Esophagus muscularis mucosa (tissue), 4 donors: ENCODE measurements at regions not wholly inside any gene's neighbourhood (a gene's known extent, or its start where the extent isn't known, plus 50 kb on each side); places are given as distances from the start of the nearest gene placed in this dataset.
A peak's percentile ranks its signal among the peaks of the same experiment; 100 is the strongest.

Source experiments
- DNase-seq: peaks from one replicate; pipeline ENCODE4 v3.0.0-alpha.2; 2017; ENCODE audit errors: extremely low spot score
- H3K27ac ChIP-seq, 4 donors: fragments of 200-600 bp; sonication (generic); replicated peaks in 1 of 4; 1 replicate in 3 of 4; 2 replicates in 1 of 4; pipeline ENCODE4 v1.5.1; 2016 to 2019; ENCODE audit warnings: mild to moderate bottlenecking in 1 of 4
- H3K27me3 ChIP-seq, 4 donors: fragments of 200-600 bp; sonication (generic); one replicate each; pipeline versions ENCODE4 v1.5.1 to v1.6.0; 2016 to 2019
- H3K36me3 ChIP-seq, 4 donors: fragments of 200-600 bp; sonication (generic); one replicate each; pipeline ENCODE4 v1.5.1; 2016 to 2019
- H3K4me1 ChIP-seq, 4 donors: fragments of 200-600 bp; sonication (generic); one replicate each; pipeline ENCODE4 v1.5.1; 2016 to 2019
- H3K4me3 ChIP-seq, 4 donors: fragments of 200-600 bp; sonication (generic); 1 replicate in 2 of 4; 2 replicates in 2 of 4; pipeline ENCODE4 v1.5.1; 2016 to 2019; ENCODE audit warnings: mild to moderate bottlenecking in 4 of 4, moderate library complexity in 1 of 4
- H3K9me3 ChIP-seq, 4 donors: fragments of 200-600 bp; sonication (generic); 1 replicate in 3 of 4; 2 replicates in 1 of 4; pipeline ENCODE4 v1.5.1; 2016 to 2019
- EP300 ChIP-seq: sonication (generic); formaldehyde crosslinking; IDR thresholded peaks from one replicate; pipeline ENCODE4 v1.6.1; 2017; ENCODE audit warnings: antibody characterized with exemption
- POLR2A ChIP-seq: fragments of 450-650 bp; IDR thresholded peaks from one replicate; pipeline ENCODE4 v1.6.1; 2017; ENCODE audit warnings: antibody characterized with exemption, moderate library complexity, mild to moderate bottlenecking, low read depth
- POLR2AphosphoS5 ChIP-seq, 2 donors: sonication (generic); formaldehyde crosslinking; IDR thresholded peaks; one replicate each; pipeline ENCODE4 v1.6.1; 2017; ENCODE audit warnings: antibody characterized with exemption in 2 of 2
- WGBS: methylation state at CpG from one replicate; pipeline ENCODE4 v1.1.5; 2018; 5-methylcytosine and 5-hydroxymethylcytosine counted together
- intact Hi-C: fragments of 100-400 bp; cut with DNase I; formaldehyde crosslinking; loops from one replicate; pipeline ENCODE4 v1.15.1; 2023
- TF ChIP-seq, protein P1 (sequence below), 3 experiments: fragments of 200-600 bp in 2 of 3; fragments of 450-650 bp in 1 of 3; sonication (generic) in 2 of 3; IDR thresholded peaks; one replicate each; pipeline ENCODE4 v1.5.1; 2017 to 2019; ENCODE audit warnings: antibody characterized with exemption in 3 of 3, mild to moderate bottlenecking in 2 of 3, moderate library complexity in 1 of 3

DNA sequence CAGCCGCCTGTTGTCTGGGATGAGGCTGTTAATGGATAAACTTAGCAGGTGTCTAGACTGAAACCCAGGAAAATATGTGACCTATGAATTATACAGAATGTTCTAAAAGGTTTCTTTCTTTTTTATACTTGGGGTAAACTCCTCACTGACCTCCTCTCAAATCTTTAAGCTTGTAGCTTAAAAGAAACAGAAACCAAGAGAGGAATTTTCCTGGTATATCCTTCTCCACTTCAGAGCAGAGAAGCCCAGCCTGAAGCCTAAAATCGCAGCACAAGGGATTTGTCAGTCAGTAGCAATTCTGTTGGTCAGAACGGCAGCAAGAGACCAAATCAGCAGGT lies 99.4 kb upstream of the RIPOR2 start:
- no peaks in the 10 kb centered on the region for H3K36me3 ChIP-seq
- peaks cover 0 to 3% (median 0%) of the 10 kb centered on the region in 4 donors for H3K4me1 ChIP-seq
- intact Hi-C loops, result no loop called here
- DNase-seq, result no peak
- no peak for TF ChIP-seq EP300
- no peak for TF ChIP-seq POLR2A
- no peak for TF ChIP-seq POLR2AphosphoS5 (IDR thresholded peaks at IDR 0.05)
- TF ChIP-seq, protein P1, sequence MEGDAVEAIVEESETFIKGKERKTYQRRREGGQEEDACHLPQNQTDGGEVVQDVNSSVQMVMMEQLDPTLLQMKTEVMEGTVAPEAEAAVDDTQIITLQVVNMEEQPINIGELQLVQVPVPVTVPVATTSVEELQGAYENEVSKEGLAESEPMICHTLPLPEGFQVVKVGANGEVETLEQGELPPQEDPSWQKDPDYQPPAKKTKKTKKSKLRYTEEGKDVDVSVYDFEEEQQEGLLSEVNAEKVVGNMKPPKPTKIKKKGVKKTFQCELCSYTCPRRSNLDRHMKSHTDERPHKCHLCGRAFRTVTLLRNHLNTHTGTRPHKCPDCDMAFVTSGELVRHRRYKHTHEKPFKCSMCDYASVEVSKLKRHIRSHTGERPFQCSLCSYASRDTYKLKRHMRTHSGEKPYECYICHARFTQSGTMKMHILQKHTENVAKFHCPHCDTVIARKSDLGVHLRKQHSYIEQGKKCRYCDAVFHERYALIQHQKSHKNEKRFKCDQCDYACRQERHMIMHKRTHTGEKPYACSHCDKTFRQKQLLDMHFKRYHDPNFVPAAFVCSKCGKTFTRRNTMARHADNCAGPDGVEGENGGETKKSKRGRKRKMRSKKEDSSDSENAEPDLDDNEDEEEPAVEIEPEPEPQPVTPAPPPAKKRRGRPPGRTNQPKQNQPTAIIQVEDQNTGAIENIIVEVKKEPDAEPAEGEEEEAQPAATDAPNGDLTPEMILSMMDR (IDR thresholded peaks at IDR 0.05), result no peak
- no peaks in the 10 kb centered on the region for H3K27me3 ChIP-seq
- H3K27ac ChIP-seq, result no peak overlapping the region
- WGBS, result 55% methylated on average over 3 of the region's 3 CpGs
- peak overlapping the region in 1 of 4 donors; percentile 24 for H3K4me3 ChIP-seq
- H3K9me3 ChIP-seq, result no peaks in the 10 kb centered on the region

DNA sequence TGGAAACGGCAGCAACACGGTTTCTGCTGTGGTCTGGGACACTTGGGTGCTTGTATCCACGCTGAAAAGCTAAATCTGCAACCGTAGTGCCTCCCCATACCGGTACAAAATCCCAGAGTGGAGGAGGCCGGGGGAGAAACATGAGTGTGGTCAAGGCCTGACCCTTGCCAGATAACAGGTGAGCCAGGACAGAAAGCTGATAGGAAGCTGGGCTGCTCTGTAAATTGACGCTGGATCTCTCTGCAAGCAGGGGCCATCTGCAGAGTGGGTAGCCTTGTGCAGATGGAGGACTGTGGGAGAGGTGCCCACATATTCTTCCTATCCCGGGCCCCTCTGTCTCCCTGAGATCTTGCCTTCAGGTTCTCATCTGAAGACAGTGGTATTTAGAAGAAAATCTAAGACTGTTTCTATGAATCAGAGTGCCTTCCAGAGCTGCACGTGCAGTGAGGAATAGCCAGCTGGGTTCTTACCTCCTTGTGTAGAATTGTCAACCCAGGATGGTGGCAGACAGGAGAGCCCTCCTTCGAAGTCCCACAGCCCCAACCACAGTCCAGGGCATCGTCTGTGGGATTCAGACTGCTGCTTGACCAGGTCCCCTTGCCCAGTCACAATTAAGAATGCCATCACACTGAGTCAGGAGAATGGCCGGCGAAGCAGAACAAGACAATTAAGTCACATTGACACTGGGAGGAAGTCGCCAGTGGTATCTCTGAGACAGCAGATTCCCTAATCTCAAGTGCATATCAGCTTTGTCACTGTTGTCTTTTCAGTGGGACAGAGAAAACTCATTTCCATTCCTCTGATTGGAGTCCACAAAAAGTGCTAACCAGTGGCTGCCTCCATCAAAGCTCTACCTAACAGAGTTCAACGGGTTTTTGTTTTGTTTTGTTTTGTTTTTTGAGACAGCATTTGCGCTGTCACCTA lies 100.0 kb upstream of the RIPOR2 start:
- WGBS, result 67% methylated on average over 16 of the region's 16 CpGs
- Histone ChIP-seq H3K4me1 (peaks cover 0 to 3% (median 0%) of the 10 kb centered on the region in 4 donors), H3K27ac (no peak overlapping the region), H3K9me3 (no peaks in the 10 kb centered on the region), H3K4me3 (peak overlapping the region in 1 of 4 donors; percentile 24), H3K27me3 (no peaks in the 10 kb centered on the region), H3K36me3 (no peaks in the 10 kb centered on the region)
- intact Hi-C loops, result no loop called here
- DNase-seq, result no peak
- TF ChIP-seq, protein P1 (IDR thresholded peaks at IDR 0.05), result no peak
- TF ChIP-seq POLR2A, result no peak
- TF ChIP-seq EP300, result no peak
- TF ChIP-seq POLR2AphosphoS5 (IDR thresholded peaks at IDR 0.05), result no peak

DNA sequence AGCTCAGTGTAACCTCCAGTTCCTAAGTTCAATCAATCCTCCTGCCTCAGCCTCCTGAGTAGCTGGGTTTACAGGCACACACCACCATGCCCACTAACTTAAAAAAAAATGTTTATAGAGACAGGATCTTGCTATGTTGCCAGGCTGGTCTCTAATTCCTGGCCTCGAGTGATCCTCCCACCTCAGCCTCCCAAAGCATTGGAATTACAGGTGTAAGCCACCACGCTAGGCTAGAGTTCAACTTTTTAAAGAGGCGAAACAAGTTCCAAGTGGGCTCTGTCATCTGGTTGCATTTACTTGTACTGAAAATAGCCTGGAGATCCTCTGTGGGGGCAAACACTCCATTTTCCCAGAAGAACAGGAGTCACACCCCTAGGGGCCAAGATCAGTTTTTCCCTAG lies 100.7 kb upstream of the RIPOR2 start:
- DNase-seq, result no peak
- TF ChIP-seq POLR2A, result no peak
- TF ChIP-seq, protein P1 (IDR thresholded peaks at IDR 0.05), result no peak
- no peak for TF ChIP-seq POLR2AphosphoS5 (IDR thresholded peaks at IDR 0.05)
- no peak for TF ChIP-seq EP300
- H3K27me3 ChIP-seq, result no peaks in the 10 kb centered on the region
- H3K27ac ChIP-seq, result no peak overlapping the region
- H3K9me3 ChIP-seq, result no peaks in the 10 kb centered on the region
- intact Hi-C loops, result no loop called here
- peaks cover 0 to 3% (median 0%) of the 10 kb centered on the region in 4 donors for H3K4me1 ChIP-seq
- H3K4me3 ChIP-seq, result no peak overlapping the region
- no peaks in the 10 kb centered on the region for H3K36me3 ChIP-seq
- 96% methylated on average over 3 of the region's 3 CpGs for WGBS

DNA sequence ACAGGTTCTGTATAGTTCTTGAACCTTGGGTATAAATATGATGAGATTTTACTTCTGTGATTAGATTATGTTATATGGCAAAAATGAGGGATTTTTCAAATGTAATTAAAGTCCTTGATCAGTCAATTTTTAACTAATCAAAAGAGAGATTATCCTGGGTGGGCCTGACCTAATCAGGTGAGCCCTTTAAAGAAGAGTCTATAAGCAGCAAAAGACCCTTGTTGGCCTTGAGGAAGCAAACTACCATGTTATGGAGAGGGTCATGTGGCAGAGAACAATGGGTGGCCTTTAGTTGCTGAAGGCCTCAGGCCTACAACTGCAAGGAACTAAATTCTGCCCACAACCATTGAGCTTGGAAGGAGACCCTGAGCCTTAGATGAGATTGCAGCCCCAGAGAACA lies 102.5 kb upstream of the RIPOR2 start:
- TF ChIP-seq EP300 (no peak), POLR2A (no peak), POLR2AphosphoS5 (IDR thresholded peaks at IDR 0.05) (no peak)
- TF ChIP-seq, protein P1 (IDR thresholded peaks at IDR 0.05), result no peak
- Histone ChIP-seq H3K36me3 (no peaks in the 10 kb centered on the region), H3K27ac (no peak overlapping the region), H3K4me3 (no peak overlapping the region), H3K27me3 (no peaks in the 10 kb centered on the region), H3K9me3 (no peaks in the 10 kb centered on the region), H3K4me1 (peaks cover 0 to 3% (median 0%) of the 10 kb centered on the region in 4 donors)
- no peak for DNase-seq
- intact Hi-C loops, result no loop called here
